HG03432 (cell line): ENCODE measurements at regions not wholly inside any gene's neighbourhood (a gene's known extent, or its start where the extent isn't known, plus 50 kb on each side); places are given as distances from the start of the nearest gene placed in this dataset.
"Not testable (repeated sequence)": the region's sequence is repeated elsewhere in the genome, so short reads cannot be mapped to it uniquely, and the experiment has no call there.

ENCODE experiments used
- ATAC-seq: cut with Tn5 transposase; IDR thresholded peaks from one replicate; pipeline ENCODE4 v1.9.1; 2021; ENCODE audit warnings: mild to moderate bottlenecking, moderate library complexity; ENCODE audit not compliant: unreplicated experiment

DNA sequence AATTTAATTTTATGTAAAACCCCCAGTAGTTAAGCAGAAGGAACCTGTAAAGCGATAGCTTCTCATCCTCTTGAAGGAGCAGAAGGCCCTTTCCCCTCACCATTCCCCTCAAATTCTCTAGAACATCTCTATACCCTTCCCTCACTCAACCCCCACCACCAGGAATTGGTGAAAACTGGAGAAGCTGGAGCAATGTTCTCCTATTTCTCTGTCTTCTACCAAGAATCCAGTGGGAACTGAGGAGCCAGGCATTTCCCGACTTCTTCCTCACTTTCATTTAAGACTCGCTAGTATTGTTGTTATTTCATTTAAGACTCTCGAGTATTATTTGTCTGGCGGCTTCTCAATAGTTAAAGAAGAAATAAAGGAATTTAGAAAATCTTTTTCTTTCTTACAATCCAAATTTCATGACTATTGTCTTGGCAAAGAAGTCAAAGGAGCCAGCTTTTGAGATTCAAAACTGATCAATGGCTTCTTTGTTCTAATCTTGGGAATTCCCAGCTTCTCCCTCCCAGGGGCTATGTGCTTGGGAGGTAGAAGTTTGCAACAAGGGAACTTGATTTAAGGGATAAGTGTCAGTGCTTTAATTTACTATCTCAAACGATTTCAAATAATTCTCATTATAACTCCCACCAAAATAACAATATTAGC is 253.3 kb upstream of the ADGRL2 start:
- peak; percentile 1 for ATAC-seq

DNA sequence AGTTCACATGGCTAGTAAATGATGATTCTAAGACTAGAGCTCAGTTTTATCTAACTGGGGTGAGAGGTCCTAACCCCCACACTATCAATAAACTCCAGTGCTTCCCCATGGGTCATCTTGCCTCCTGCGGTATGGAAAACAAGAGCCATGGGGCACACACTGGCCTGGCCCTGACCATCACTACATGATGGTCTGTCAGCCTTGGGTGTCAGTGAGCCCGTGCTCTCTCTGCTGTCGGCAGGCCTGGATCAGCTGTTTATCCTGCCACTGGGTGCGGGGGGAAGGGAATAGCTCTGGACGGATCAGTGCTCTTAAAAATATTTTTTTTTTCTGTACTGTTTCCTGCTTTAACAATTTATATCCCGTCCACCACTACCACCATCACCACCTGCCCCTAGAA is 255.0 kb upstream of the ADGRL2 start:
- no peak for ATAC-seq

DNA sequence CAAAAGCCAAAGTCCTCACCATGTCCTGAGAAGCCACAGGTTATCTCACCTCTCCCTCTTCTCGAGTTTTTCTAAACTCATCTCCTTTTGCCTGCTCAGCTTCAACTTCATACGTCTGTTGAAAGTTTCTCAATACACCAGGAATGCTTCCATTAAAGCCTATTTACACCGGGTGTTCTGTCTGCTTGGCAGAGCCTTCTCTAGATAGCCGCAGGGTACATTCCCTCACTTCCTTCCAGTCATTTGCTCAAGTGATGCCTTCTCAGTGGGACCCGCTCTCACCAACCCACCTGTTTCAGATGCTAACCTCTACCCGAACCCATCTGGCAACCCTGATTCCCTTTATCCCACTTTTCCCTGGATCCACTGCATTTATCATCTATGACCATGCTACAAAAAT is 257.0 kb upstream of the ADGRL2 start:
- no peak for ATAC-seq

DNA sequence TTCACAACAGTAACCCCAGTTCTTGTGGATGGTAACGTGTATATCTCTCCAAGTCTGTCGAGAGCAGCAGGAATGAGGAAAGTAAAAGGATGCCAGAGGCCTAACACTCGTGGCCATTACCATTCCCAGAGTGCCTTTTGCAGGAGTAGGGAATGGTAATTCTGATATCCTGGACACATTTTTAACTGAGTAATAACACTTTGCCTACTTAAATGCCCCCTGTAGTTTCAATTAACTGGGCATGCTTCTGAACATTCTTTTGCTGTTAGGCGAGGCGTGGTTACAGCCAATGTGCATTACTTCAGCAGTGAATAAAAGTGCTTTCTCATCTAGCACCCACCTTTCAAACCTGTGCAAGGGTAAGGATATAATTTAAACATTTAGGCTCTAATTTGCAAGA is 258.5 kb upstream of the ADGRL2 start:
- ATAC-seq = no peak

DNA sequence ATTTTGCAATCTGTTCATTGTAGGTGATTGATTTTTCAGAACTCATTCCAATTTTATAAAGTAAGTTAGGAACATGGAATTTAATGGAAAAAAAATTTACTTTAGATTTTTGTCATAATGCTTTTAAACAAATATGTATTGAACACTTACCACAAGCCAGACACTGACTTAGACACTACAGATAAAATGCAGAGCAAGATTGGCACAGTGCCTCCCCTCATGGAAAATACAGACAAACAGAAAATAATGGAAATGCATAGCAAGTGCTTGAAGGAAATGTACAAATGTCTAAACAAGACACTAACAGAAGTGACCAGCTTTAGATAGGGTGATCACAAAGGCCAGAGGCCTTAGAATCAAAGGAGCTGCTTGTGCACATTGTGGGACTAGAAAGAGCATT is 260.5 kb upstream of the ADGRL2 start:
- ATAC-seq = no peak

DNA sequence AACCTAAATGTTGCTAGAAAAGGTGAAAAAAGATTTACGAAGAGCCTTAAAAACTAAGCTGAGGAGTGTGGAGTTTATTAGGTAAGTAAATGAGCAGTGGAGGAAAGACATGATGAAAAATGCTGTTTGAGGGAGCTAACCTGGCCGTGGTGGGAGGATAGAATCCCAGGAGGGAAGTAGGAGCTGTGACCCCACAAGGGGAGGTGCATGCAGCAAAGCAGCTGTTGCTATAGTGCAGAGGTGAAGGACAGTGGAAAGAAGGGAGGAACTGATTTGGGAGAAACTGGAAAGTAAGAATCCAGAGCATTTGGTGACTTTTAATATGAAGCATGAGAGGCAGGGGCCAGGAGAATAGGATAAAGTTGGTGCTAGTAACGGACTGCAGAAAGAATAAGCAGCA is 271.7 kb upstream of the ADGRL2 start:
- no peak for ATAC-seq

DNA sequence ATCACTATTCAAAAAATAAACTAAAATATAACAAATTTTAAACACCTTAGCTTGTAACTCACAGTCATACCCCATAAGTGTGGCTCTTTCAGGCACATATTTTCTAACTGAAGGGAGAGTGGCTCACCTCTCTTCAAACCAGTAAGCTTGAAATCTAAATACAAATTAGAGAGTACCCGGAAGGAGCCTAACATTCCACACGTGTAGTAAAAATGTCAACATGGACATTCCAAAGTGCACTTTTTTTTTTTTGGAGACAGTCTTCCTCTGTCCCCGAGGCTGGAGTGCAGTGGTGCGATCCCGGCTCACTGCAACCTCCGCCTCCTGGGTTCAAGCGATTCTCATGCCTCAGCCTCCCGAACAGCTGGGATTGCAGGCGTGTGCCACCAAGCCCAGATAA is 275.6 kb upstream of the ADGRL2 start:
- ATAC-seq = no peak

DNA sequence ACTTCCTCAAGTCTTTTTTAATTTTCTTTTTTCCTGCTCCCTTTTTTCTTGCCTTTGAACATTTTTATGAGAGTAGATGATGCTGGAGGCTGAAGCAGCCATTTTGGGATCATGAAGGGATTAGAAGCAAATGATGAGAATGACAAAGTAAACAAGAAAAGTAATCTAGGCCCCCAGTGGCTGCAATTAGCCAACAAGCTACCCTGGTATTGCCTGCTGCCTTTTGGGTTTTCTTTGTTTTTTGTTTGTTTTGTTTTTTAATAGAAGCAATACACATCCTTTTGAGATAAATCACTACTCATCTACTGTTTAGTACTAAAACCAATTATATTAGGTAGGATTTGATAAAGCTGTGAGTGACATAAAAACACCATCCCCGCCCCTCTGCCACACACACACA is 280.7 kb upstream of the ADGRL2 start:
- no peak for ATAC-seq

DNA sequence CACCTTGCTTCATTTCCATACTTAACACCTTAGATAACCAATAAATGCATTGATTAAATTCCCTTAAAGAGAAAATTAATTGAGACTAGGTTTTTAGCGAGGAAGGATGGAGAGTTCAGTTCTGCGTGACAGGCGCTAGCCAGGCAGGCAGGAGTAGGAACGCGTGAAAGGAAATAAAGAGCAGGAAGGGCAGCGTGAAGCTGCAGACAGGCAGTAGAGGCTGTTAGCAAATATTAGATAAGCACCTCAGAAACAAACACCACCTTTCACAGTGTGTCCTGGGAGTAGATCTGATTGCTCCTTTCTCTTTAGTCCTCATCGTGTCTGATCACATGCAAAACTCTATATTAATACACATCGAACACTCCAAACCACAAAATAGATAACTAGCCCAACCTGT is 282.7 kb upstream of the ADGRL2 start:
- ATAC-seq = no peak

DNA sequence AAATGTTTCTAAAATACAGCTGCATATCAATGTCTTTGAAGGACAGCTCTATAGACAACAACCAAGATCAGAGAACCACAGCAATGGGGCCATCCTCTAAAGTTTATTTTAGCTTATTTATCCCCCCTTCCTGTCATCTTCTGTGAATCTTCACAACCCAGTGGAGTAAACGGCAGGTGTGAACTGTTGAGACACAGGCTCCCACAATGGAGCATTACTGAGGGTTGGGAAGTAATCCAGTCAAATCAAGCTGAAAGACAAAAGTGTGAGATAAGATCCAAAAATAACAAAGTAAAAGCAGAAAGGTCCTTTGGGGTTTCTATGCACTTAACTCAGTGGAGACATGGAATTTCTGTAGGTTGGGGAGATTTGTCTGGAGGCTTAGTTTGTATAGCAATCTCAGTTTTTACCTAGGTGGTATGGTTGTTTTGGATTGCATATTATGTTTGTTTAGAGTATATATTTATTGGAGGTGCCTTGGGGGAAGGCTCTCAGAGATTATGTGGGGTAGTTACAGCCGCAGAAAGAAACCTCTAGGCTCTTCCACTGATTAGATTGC is 286.9 kb upstream of the ADGRL2 start:
- no peak for ATAC-seq

DNA sequence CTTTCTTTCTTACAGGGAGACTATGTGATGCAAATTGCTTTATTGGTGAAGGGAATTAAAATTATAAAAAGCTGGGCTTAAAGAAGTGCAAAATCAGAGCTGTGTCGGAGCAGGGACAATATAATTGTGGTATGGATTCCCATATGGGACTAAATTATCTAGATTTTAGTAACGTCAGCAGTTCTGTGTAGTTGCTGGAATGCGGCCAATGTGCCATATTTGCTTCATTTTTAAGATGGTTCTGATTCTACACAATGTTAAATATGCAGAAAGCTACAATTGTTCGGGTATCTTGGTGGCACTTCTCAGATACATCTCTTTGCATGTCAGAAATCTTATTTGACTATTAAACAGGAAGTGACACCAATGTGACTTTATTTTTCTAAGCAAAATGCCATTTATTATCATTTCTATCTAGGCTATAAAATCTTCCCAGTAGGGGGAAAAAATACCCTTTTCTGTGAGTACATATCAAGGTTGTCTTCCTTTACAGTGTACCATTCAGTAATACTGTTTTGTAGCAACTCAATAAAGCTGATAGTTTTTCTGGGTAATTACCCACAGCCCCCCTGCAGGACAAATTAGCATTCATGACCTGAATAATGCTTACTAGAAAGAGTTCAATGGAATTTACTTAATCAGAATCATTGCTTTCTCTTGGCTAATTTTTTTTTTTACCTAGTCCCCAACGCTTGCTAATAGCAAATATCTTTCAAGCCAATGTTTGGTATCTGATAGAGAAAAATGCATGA is 288.3 kb upstream of the ADGRL2 start:
- no peak for ATAC-seq

DNA sequence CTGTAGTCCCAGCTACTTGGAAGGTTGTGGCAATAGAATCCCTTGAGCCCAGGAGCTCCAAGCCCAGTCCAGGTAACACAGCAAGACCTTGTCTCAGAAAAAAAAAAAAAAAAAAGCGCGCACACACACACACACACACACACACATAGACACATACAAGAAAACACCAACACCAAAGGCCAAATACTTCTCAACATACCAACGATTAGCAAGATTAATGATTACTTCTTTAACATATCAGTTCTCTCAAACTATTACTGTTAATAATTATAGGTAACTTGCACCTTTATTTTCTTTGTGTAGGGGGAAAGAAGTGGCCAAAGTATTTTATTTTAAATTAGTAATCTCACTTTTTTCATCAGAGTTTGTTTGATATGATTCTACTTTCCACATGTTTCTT is 289.5 kb upstream of the ADGRL2 start:
- no peak for ATAC-seq

DNA sequence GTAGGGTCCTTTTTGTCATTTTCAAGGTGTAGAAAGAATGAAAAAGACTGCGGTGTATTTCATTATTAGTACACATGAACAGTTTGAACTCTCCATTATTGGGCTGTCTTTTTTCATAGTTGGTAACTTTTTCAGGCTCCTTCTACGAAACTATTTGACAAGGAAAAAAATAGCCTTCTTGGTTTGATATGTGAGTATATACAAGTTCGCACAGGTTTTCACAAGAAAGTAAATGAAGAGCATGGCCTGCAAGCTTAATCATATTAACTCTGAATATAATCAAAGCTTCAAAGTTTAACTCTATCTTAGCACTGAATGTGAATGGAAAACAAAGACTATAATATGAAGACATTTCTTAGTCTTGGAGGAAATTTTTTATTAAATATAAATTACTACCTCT is 290.0 kb upstream of the ADGRL2 start:
- ATAC-seq = no peak

DNA sequence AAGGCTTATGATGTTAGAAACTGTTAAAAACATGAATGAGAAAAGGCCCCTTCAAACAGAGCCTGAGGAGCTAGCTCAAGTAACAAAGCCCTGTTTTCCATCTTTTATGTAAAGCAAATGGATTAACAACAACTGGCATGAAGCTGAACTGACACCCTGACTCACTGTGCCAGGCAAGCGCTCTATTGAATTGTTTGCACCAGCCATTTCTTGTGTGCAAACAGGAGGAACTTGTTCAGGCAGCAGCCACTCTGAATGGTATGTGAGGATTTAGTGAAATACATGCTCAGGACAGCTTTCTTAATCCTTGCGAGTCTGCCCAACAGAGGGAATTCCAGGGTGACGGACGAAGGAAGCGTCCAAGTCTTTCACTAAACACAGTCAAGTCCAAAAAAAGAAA is 291.1 kb upstream of the ADGRL2 start:
- no peak for ATAC-seq

DNA sequence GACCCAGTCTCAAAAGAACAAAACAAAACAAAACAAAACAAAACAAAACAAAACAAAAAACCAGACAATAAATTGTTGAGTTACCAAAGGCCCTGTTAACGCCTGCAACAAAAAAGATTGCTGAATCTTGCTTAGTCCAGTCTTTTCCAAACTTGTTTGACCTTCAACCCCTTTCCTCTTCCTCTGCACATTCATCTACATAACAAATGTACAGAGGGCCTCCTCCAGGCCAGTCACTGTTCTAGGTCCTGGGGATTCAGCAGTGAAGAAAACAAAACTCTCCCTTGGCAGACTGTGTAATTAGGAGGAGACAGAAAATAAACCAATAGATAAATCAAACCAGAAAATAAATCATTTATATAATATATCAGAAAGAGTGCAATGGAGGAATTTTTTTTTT is 294.0 kb upstream of the ADGRL2 start:
- ATAC-seq = no peak

DNA sequence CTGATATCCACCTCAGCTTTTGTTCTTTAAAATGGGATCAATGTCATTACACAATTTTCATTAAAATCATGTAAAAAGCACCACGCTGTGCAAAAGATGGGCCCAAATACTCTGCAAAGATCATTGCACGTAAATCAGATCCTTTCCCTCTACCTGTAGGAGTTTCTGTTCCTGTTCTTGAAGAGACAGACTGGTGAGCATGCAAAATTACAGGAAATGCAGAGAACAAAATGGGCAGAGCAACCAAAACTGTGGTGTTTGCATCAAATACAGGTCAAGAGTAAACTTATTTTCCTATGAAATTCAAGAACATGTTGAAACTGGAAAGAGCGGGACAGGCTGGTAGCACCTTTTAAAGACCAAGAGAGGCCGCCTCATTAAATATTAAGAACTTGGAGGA is 294.9 kb upstream of the ADGRL2 start:
- peak; percentile 99 for ATAC-seq

DNA sequence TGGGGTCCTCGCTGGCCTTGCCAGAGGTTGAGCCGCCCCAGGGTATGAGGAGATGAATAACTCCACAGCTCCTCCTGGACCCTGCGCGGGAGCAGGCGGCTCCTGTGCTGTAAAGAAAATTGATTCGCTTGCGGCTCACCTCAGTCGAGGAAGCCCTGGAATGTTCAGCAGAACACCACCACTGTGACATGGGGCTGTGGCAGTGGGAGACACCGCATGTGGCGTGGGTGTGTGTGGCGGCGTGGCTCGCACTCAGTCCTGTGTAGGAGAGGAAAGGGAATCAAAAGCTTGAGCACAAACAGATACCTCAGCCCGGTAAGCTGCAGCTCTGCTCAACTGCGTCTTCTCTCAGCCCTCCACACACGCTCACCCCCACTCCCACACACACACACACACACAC is 295.9 kb upstream of the ADGRL2 start:
- ATAC-seq = not testable (repeated sequence)

DNA sequence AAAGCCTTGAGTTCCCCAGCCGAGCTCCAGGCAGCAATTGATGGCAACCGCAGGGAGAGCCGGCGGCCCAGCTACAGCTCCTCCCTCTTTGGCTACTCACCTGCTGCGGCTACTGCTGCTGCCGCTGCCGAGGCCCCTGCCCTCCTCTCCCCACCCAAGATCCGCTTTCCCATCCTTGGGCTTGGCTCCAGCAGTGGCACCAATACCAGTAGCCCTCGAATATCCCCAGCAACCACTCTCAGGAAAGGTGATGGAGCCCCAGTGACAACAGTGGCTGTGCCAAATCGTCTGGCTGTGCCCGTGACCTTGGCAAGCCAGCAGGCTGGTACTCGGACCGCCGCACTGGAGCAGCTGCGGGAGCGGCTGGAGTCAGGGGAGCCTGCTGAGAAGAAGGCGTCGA is 298.0 kb upstream of the ADGRL2 start:
- ATAC-seq = not testable (repeated sequence)

DNA sequence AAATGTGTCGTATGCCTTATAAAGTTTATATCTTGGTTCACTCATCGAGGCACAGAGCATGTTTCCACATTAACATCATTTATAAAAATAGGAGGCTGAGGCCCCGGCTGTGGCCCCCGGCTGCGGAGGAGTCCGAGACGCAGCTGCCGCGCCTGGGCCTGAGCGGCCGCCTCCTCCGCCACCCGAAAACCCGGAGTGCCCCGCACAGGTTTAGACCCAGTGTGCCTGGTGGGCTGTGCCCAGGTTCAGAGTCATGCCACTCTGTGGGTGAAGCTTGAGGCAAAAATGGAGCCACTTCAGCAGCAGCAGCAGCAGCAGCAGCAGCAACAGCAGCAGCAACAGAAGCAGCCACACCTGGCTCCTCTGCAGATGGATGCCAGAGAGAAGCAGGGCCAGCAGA is 299.2 kb upstream of the ADGRL2 start:
- ATAC-seq = not testable (repeated sequence)

DNA sequence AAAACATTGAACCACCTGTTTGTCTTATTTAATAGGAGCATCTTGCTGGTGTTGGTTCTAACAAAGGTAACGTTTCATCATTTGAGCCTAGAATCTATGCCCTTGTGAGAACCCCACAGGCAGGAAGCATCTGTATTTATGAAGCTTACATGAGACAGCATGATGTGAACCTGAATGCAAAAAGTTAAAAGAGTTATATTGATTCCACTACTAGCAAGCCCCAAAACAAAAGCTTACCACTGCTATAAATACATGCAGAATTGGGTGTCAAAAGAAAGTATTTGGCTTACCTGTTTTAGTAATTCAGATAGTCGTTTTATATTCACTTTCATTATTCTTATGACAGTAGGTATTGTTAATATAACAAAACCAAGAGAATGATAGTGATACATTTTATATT is 301.2 kb upstream of the ADGRL2 start:
- no peak for ATAC-seq

DNA sequence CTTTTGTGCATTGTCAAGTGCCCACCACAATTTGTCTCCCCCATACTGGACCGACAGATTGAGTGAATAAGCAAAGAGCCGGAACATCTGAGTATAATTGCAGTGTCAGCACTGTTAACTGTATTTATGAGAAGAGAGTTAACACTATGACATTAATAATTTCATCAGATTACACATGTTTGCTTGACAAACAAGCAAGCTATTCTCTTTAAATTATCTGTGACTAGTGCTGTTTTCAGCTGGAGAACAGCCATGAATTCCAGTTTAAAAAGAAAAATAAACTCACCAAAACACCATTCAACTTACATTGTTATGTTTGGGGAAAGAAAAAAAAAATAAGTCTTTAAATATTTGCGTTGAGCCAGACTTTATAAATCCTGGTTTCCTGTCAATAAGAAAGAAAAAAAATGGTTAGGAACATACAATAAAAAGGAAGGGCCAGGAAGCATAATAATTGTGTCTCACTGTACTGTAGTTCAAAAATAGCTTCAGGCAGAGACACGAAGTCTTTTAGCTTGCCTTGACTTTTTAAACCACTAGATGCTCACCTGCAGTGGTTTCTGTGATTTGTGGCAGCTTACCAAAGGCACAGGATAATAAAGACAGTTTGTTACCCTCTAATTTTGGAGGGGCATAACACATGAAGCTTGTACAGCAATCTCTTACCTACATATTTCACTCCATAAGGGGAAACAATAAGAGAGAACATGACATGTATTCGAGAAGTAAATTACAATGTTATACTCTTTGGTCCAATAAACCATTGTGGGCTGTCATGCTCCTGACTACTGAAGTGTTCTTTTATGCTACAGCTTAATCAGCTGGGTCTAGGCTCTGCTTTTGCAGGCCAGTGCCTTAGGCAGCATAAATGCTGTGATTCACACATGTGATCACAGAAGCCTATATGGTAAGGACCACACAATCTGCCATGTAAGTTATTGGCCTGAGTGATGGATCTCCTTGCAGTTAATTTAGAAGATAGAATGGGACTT is 302.0 kb upstream of the ADGRL2 start:
- no peak for ATAC-seq
